ENCODE measurements at regions not wholly inside any gene's neighbourhood (a gene's known extent, or its start where the extent isn't known, plus 50 kb on each side); places are given as distances from the start of the nearest gene placed in this dataset.

GRCh38 chr12:75961878-75962277, 69.7 kb downstream of the PHLDA1 start:
- Histone ChIP-seq H4K20me1 (ENCODE audit: insufficient read depth, low read length, poor library complexity, severe bottlenecking) (no peaks in the 10 kb centered on the region), H3K9ac (ENCODE audit: low read depth, low read length, poor library complexity, severe bottlenecking) (no peak overlapping the region), H3K27me3 (ENCODE audit: insufficient read depth, low read length, poor library complexity, severe bottlenecking) (no peaks in the 10 kb centered on the region), H3K9me3 (ENCODE audit: insufficient read depth, low read depth, low read length) (no peaks in the 10 kb centered on the region), H3K36me3 (ENCODE audit: insufficient read depth, low read length) (no peaks in the 10 kb centered on the region), H3K9me2 (replicated peaks; ENCODE audit: low read depth, low read length) (no peaks in the 10 kb centered on the region), H2AFZ (ENCODE audit: low read length) (no peak overlapping the region), H3K4me2 (ENCODE audit: low read depth, low read length, poor library complexity, severe bottlenecking) (no peak overlapping the region), H3K79me2 (ENCODE audit: insufficient read depth, low read length) (no peaks in the 10 kb centered on the region), H3K4me3 (ENCODE audit: low read length, poor library complexity, severe bottlenecking) (no peak overlapping the region), H3F3A (ENCODE audit: low read depth) (no peaks in the 10 kb centered on the region), H3K4me1 (ENCODE audit: insufficient read depth, low read length, poor library complexity, severe bottlenecking) (peaks cover 44% of the 10 kb centered on the region)
- TF ChIP-seq CTCF (conservative IDR thresholded peaks at IDR 0.05; ENCODE audit: low read length), result no peak
- no peak for TF ChIP-seq EZH2phosphoT487 (IDR thresholded peaks at IDR 0.05; ENCODE audit: borderline replicate concordance)

GRCh38 chr12:75960954-75961661, 70.5 kb downstream of the PHLDA1 start:
- H4K20me1 ChIP-seq (ENCODE audit: insufficient read depth, low read length, poor library complexity, severe bottlenecking), result no peaks in the 10 kb centered on the region
- no peak overlapping the region for H3K4me2 ChIP-seq (ENCODE audit: low read depth, low read length, poor library complexity, severe bottlenecking)
- H3K4me3 ChIP-seq (ENCODE audit: low read length, poor library complexity, severe bottlenecking), result no peak overlapping the region
- no peaks in the 10 kb centered on the region for H3K9me2 ChIP-seq (replicated peaks; ENCODE audit: low read depth, low read length)
- H3K9me3 ChIP-seq (ENCODE audit: insufficient read depth, low read depth, low read length), result no peaks in the 10 kb centered on the region
- TF ChIP-seq CTCF (conservative IDR thresholded peaks at IDR 0.05; ENCODE audit: low read length) (no peak), EZH2phosphoT487 (IDR thresholded peaks at IDR 0.05; ENCODE audit: borderline replicate concordance) (no peak)
- H3K4me1 ChIP-seq (ENCODE audit: insufficient read depth, low read length, poor library complexity, severe bottlenecking), result peaks cover 44% of the 10 kb centered on the region
- no peaks in the 10 kb centered on the region for H3K36me3 ChIP-seq (ENCODE audit: insufficient read depth, low read length)
- no peak overlapping the region for H3K9ac ChIP-seq (ENCODE audit: low read depth, low read length, poor library complexity, severe bottlenecking)
- no peaks in the 10 kb centered on the region for H3F3A ChIP-seq (ENCODE audit: low read depth)
- no peak overlapping the region for H2AFZ ChIP-seq (ENCODE audit: low read length)
- no peaks in the 10 kb centered on the region for H3K27me3 ChIP-seq (ENCODE audit: insufficient read depth, low read length, poor library complexity, severe bottlenecking)
- no peaks in the 10 kb centered on the region for H3K79me2 ChIP-seq (ENCODE audit: insufficient read depth, low read length)

GRCh38 chr12:75960086-75960910, 71.3 kb downstream of the PHLDA1 start:
- no peaks in the 10 kb centered on the region for H3K9me2 ChIP-seq (replicated peaks; ENCODE audit: low read depth, low read length)
- peak overlapping the region; percentile 65 for H3K4me2 ChIP-seq (ENCODE audit: low read depth, low read length, poor library complexity, severe bottlenecking)
- no peaks in the 10 kb centered on the region for H4K20me1 ChIP-seq (ENCODE audit: insufficient read depth, low read length, poor library complexity, severe bottlenecking)
- TF ChIP-seq EZH2phosphoT487 (IDR thresholded peaks at IDR 0.05; ENCODE audit: borderline replicate concordance), result no peak
- TF ChIP-seq CTCF (conservative IDR thresholded peaks at IDR 0.05; ENCODE audit: low read length), result no peak
- H3K4me3 ChIP-seq (ENCODE audit: low read length, poor library complexity, severe bottlenecking), result peak overlapping the region; percentile 39
- no peaks in the 10 kb centered on the region for H3K27me3 ChIP-seq (ENCODE audit: insufficient read depth, low read length, poor library complexity, severe bottlenecking)
- H3F3A ChIP-seq (ENCODE audit: low read depth), result no peaks in the 10 kb centered on the region
- H2AFZ ChIP-seq (ENCODE audit: low read length), result 0 out of 2 replicates have a peak overlapping the region, but pooled peaks have one; percentile 29
- no peaks in the 10 kb centered on the region for H3K9me3 ChIP-seq (ENCODE audit: insufficient read depth, low read depth, low read length)
- H3K4me1 ChIP-seq (ENCODE audit: insufficient read depth, low read length, poor library complexity, severe bottlenecking), result peaks cover 41% of the 10 kb centered on the region
- H3K9ac ChIP-seq (ENCODE audit: low read depth, low read length, poor library complexity, severe bottlenecking), result peak overlapping the region; percentile 50
- no peaks in the 10 kb centered on the region for H3K79me2 ChIP-seq (ENCODE audit: insufficient read depth, low read length)
- H3K36me3 ChIP-seq (ENCODE audit: insufficient read depth, low read length), result no peaks in the 10 kb centered on the region

Data from Loucy (cell line).